Ishikawa (cell line): ENCODE measurements at regions not wholly inside any gene's neighbourhood (a gene's known extent, or its start where the extent isn't known, plus 50 kb on each side); places are given as distances from the start of the nearest gene placed in this dataset.

Source experiments
- EGR1 ChIP-seq: IDR thresholded peaks from 2 replicates; pipeline ENCODE4 v1.6.1; 2012
- EP300 ChIP-seq: IDR thresholded peaks from 2 replicates; pipeline ENCODE4 v1.6.1; 2012; ENCODE audit warnings: borderline replicate concordance
- MAX ChIP-seq: IDR thresholded peaks from 2 replicates; pipeline ENCODE4 v1.6.1; 2012
- REST ChIP-seq: IDR thresholded peaks from 2 replicates; pipeline ENCODE4 v1.6.1; 2012; ENCODE audit warnings: low read depth, mild to moderate bottlenecking
- TEAD4 ChIP-seq: IDR thresholded peaks from 2 replicates; pipeline ENCODE4 v1.6.1; 2012
- YY1 ChIP-seq: IDR thresholded peaks from 2 replicates; pipeline ENCODE4 v1.6.1; 2012; ENCODE audit warnings: low read depth

- TF ChIP-seq EGR1 (no peak), EP300 (no peak), REST (no peak), YY1 (no peak), TEAD4 (no peak), MAX (no peak)
Observed at GRCh38 chr5:68946728-68947127, 147.1 kb upstream of the SLC30A5 start.
